ENCODE measurements at regions not wholly inside any gene's neighbourhood (a gene's known extent, or its start where the extent isn't known, plus 50 kb on each side); places are given as distances from the start of the nearest gene placed in this dataset.
"Not testable (repeated sequence)": the region's sequence is repeated elsewhere in the genome, so short reads cannot be mapped to it uniquely, and the experiment has no call there.

GRCh38 chr22:40094485-40094884 lies 83.2 kb upstream of the TNRC6B start:
- DNase-seq (ENCODE audit: low read depth in 2 of 2): no peak

GRCh38 chr22:40099887-40100286 lies 77.8 kb upstream of the TNRC6B start:
- not testable (repeated sequence) for DNase-seq (ENCODE audit: low read depth in 2 of 2)

GRCh38 chr22:40105755-40106154 lies 72.0 kb upstream of the TNRC6B start:
- DNase-seq (ENCODE audit: low read depth in 2 of 2): no peak

DNA sequence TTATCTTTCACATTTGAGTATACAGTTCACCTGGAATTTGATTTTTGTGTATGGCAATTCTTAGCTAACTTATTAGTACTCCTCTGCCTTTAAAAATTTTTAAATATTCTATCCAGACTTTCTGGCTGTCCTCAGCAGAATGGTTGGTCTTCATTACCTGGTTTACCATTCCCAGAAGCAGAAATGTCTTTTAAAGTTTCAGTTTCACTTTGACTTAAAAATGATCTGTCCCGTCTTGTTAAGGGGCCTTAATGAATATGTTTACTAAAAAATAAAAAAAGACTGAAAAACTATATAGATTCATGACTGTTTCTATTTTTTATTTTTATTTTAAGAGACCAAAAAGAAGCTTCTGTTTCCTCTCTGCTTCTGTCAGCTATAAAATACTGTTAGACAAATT lies 70.5 kb upstream of the TNRC6B start:
- DNase-seq (ENCODE audit: low read depth in 2 of 2): no peak

DNA sequence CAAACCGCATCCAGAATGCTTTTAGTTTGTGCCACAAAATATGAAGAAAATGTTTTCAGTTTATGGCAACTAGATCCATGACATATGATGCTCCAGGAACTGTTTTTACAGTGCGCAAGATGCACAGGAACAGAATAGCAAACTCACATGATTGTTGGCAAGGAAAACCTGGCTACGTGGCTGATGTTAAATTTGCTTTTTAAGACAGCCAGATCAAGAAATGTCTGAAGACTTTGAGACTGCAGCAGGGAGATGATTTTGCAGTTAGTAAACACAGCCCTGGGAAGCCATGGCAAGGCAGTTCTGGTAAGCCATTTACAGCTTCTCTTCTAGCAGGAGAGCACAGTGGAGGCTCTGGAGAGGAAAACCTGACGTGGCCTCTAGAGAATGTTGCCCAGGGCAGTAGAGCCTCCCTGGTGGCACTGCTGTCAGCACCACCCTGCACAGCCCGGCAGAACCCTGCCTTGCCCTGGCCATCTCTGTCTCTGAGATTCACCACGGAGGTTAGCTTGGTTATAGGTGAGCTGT lies 69.8 kb upstream of the TNRC6B start:
- peak; percentile 16 to 20 for DNase-seq (ENCODE audit: low read depth in 2 of 2)

DNA sequence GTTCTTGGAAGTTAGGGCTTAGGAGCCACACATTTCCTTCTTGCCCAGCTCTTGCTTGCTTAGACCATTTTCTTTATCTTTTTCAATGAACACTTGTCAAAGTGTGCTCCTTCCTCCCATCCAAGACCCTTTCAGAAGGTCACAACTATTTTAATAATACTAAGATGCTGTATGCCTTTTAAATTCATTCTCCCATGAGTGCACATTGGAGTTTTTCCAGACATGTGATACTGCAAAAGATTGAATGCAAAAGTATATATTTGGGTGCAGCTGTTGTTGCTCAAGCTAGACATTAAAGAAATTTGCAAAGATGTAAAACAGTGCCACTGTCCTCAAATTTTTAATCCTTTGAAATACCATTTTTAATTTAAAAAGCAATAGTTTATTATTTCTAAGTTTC lies 69.3 kb upstream of the TNRC6B start:
- no peak for DNase-seq (ENCODE audit: low read depth in 2 of 2)

- DNase-seq (ENCODE audit: low read depth in 2 of 2): not testable (repeated sequence)
These were observed 68.8 kb upstream of the TNRC6B start for GRCh38 chr22:40108926-40109325.

GRCh38 chr22:40111451-40111850 lies 66.3 kb upstream of the TNRC6B start:
- no peak for DNase-seq (ENCODE audit: low read depth in 2 of 2)

- no peak for DNase-seq (ENCODE audit: low read depth in 2 of 2)
These were observed 65.1 kb upstream of the TNRC6B start for GRCh38 chr22:40112595-40112994.

- DNase-seq (ENCODE audit: low read depth in 2 of 2): no peak
These were observed 64.0 kb upstream of the TNRC6B start for GRCh38 chr22:40113696-40114095.

- DNase-seq (ENCODE audit: low read depth in 2 of 2): no peak
These were observed 63.3 kb upstream of the TNRC6B start for GRCh38 chr22:40114411-40114810.

GRCh38 chr22:40116496-40117200 lies 61.1 kb upstream of the TNRC6B start:
- peak in 1 of 2 donors; percentile 15 for DNase-seq (ENCODE audit: low read depth in 2 of 2)

GRCh38 chr22:40118979-40119378 lies 58.7 kb upstream of the TNRC6B start:
- DNase-seq (ENCODE audit: low read depth in 2 of 2): no peak

DNA sequence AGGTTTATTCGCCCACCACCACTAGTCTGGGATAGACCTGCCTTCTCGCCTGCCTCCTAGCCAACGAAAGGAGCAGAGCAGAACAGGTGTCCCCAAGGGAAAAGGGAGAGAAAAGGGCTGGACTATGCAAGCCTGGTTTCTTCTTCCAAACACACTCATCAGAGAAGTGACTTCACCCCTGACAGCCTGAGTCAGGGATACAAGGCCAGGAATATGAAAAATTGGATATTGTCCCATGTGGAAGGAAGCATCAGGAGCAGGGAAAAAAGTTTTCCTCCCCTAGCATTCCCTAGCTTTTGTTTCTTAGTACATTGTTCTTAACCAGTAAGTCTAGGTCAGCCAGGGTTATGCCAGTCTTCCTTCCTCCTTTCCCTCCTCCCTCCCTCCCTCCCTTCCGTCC lies 56.9 kb upstream of the TNRC6B start:
- peak in 1 of 2 donors; percentile 29 for DNase-seq (ENCODE audit: low read depth in 2 of 2)

- DNase-seq (ENCODE audit: low read depth in 2 of 2): no peak
These were observed 56.3 kb upstream of the TNRC6B start for GRCh38 chr22:40121461-40121860.

DNA sequence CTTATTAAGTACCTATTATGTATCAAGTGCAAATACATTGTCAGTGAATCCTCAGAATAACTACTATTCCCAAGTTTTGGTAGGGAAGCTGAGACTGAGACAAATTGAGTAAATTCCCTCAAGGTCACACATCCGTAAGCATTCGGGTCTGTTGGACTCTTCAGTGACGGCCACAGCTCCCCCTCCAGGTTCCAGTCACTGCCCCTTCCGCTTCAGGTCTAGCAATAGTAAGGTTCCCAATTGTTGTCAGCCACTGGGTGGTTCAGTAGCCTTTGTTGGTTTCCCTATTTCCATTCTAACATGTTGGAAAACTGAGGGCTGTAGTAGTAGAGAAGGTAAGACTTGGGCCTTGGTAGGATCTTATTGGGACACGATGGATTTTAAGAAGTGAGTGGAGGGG lies 54.9 kb upstream of the TNRC6B start:
- no peak for DNase-seq (ENCODE audit: low read depth in 2 of 2)

GRCh38 chr22:40123387-40123786 lies 54.3 kb upstream of the TNRC6B start:
- no peak for DNase-seq (ENCODE audit: low read depth in 2 of 2)

All from dermis microvascular lymphatic vessel endothelial cell (primary cell).